Stomach (tissue), 4 donors: ENCODE measurements at regions not wholly inside any gene's neighbourhood (a gene's known extent, or its start where the extent isn't known, plus 50 kb on each side); places are given as distances from the start of the nearest gene placed in this dataset.

Experiments
- CTCF ChIP-seq, 7 experiments: fragments of 450-650 bp in 4 of 7; fragments of 200-600 bp in 3 of 7; sonication (generic) in 3 of 7; IDR thresholded peaks; one replicate each; pipeline ENCODE4 v1.5.1; 2016 to 2019; ENCODE audit warnings: antibody characterized with exemption in 7 of 7, control low read depth in 2 of 7, mild to moderate bottlenecking in 1 of 7
- POLR2A ChIP-seq, 4 donors: fragments of 450-650 bp; IDR thresholded peaks; one replicate each; pipeline ENCODE4 v1.6.1; 2016; ENCODE audit warnings: antibody characterized with exemption in 4 of 4, control low read depth in 2 of 4, mild to moderate bottlenecking in 1 of 4, moderate library complexity in 1 of 4

GRCh38 chr21:35932232-35932911 lies 128.0 kb downstream of the SETD4 start:
- TF ChIP-seq POLR2A (IDR thresholded peaks at IDR 0.05) (no peak), CTCF (IDR thresholded peaks at IDR 0.05) (no peak)
